ENCODE measurements at regions not wholly inside any gene's neighbourhood (a gene's known extent, or its start where the extent isn't known, plus 50 kb on each side); places are given as distances from the start of the nearest gene placed in this dataset.

GRCh38 chr17:69959283-69959682 is 115.7 kb upstream of the KCNJ16 start:
- H3K27ac ChIP-seq, result no peak overlapping the region
- ATAC-seq (ENCODE audit: insufficient number of reproducible peaks, low FRiP score, low read depth), result no peak
- H3K27me3 ChIP-seq (replicated peaks; ENCODE audit: insufficient read depth), result no peaks in the 10 kb centered on the region
- no peaks in the 10 kb centered on the region for H3K36me3 ChIP-seq
- TF ChIP-seq, protein P1, sequence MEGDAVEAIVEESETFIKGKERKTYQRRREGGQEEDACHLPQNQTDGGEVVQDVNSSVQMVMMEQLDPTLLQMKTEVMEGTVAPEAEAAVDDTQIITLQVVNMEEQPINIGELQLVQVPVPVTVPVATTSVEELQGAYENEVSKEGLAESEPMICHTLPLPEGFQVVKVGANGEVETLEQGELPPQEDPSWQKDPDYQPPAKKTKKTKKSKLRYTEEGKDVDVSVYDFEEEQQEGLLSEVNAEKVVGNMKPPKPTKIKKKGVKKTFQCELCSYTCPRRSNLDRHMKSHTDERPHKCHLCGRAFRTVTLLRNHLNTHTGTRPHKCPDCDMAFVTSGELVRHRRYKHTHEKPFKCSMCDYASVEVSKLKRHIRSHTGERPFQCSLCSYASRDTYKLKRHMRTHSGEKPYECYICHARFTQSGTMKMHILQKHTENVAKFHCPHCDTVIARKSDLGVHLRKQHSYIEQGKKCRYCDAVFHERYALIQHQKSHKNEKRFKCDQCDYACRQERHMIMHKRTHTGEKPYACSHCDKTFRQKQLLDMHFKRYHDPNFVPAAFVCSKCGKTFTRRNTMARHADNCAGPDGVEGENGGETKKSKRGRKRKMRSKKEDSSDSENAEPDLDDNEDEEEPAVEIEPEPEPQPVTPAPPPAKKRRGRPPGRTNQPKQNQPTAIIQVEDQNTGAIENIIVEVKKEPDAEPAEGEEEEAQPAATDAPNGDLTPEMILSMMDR (IDR thresholded peaks at IDR 0.05), result no peak
- no peaks in the 10 kb centered on the region for H3K4me1 ChIP-seq (ENCODE audit: control insufficient read depth in 1 of 2, low read depth in 2 of 2)
- no peaks in the 10 kb centered on the region for H3K9me3 ChIP-seq
- no peak overlapping the region for H3K4me3 ChIP-seq
- no peak for DNase-seq (ENCODE audit: low spot score)

- no peak for ATAC-seq (ENCODE audit: insufficient number of reproducible peaks, low FRiP score, low read depth)
These were observed 114.3 kb upstream of the KCNJ16 start for GRCh38 chr17:69960755-69961154.

GRCh38 chr17:69961501-69962145 is 113.4 kb upstream of the KCNJ16 start:
- H3K4me3 ChIP-seq, result no peak overlapping the region
- H3K27me3 ChIP-seq (replicated peaks; ENCODE audit: insufficient read depth), result no peaks in the 10 kb centered on the region
- H3K27ac ChIP-seq, result no peak overlapping the region
- DNase-seq (ENCODE audit: low spot score) (no peak), ATAC-seq (ENCODE audit: insufficient number of reproducible peaks, low FRiP score, low read depth) (no peak)
- no peaks in the 10 kb centered on the region for H3K36me3 ChIP-seq
- H3K9me3 ChIP-seq, result no peaks in the 10 kb centered on the region
- TF ChIP-seq, protein P1 (IDR thresholded peaks at IDR 0.05), result no peak
- H3K4me1 ChIP-seq (ENCODE audit: control insufficient read depth in 1 of 2, low read depth in 2 of 2), result no peaks in the 10 kb centered on the region

More at GRCh38 chr17:69960755-69961154, 114.3 kb upstream of the KCNJ16 start:
- Histone ChIP-seq H3K27me3 (replicated peaks; ENCODE audit: insufficient read depth) (no peaks in the 10 kb centered on the region), H3K4me1 (ENCODE audit: control insufficient read depth in 1 of 2, low read depth in 2 of 2) (no peaks in the 10 kb centered on the region), H3K27ac (no peak overlapping the region), H3K9me3 (no peaks in the 10 kb centered on the region), H3K36me3 (no peaks in the 10 kb centered on the region), H3K4me3 (no peak overlapping the region)
- DNase-seq (ENCODE audit: low spot score), result no peak
- TF ChIP-seq, protein P1 (IDR thresholded peaks at IDR 0.05), result no peak

DNA sequence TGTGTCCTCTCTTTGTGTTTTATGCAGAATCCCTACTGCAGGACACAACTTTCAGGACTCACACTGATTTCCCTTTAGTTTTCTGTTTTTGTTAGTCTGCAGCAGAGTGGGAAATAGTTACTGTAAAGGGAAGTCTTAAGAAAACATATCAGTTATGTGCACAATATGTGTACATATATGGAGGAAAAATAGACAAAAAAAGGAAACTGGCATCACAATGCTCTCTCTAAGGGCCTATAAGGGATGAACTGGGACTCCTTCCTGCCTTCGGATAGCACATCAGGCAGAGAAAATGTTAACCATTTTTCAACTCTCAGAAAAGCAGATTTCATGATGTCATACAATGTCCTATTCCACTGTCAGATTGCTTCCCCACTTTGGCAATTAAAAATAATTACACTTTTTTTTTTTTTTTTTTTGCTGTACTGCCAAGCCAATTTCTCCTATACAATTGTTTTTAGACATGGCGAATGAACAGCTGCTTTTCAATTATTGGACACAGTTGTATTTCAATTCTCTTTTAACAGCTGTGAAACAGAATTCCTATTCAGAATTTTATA is 112.5 kb upstream of the KCNJ16 start:
- TF ChIP-seq, protein P1 (IDR thresholded peaks at IDR 0.05), result no peak
- H3K27ac ChIP-seq, result no peak overlapping the region
- ATAC-seq (ENCODE audit: insufficient number of reproducible peaks, low FRiP score, low read depth), result no peak

GRCh38 chr17:69967910-69968411 is 107.1 kb upstream of the KCNJ16 start:
- Histone ChIP-seq H3K4me1 (ENCODE audit: control insufficient read depth in 1 of 2, low read depth in 2 of 2) (no peaks in the 10 kb centered on the region), H3K27me3 (replicated peaks; ENCODE audit: insufficient read depth) (no peaks in the 10 kb centered on the region), H3K27ac (no peak overlapping the region), H3K4me3 (no peak overlapping the region), H3K36me3 (no peaks in the 10 kb centered on the region), H3K9me3 (no peaks in the 10 kb centered on the region)
- DNase-seq (ENCODE audit: low spot score) (no peak), ATAC-seq (ENCODE audit: insufficient number of reproducible peaks, low FRiP score, low read depth) (no peak)
- TF ChIP-seq, protein P1 (IDR thresholded peaks at IDR 0.05), result no peak

More for the DNA sequence above, 112.5 kb upstream of the KCNJ16 start:
- Histone ChIP-seq H3K4me1 (ENCODE audit: control insufficient read depth in 1 of 2, low read depth in 2 of 2) (no peaks in the 10 kb centered on the region), H3K27me3 (replicated peaks; ENCODE audit: insufficient read depth) (no peaks in the 10 kb centered on the region), H3K4me3 (no peak overlapping the region), H3K36me3 (no peaks in the 10 kb centered on the region), H3K9me3 (no peaks in the 10 kb centered on the region)
- DNase-seq (ENCODE audit: low spot score), result no peak

Measured in thoracic aorta (tissue), 2 donors.